HG03095 (cell line): ENCODE measurements at regions not wholly inside any gene's neighbourhood (a gene's known extent, or its start where the extent isn't known, plus 50 kb on each side); places are given as distances from the start of the nearest gene placed in this dataset.
"Not testable (repeated sequence)": the region's sequence is repeated elsewhere in the genome, so short reads cannot be mapped to it uniquely, and the experiment has no call there.

Experiments used
- ATAC-seq: cut with Tn5 transposase; IDR thresholded peaks from one replicate; pipeline ENCODE4 v1.9.1; 2021; ENCODE audit warnings: moderate library complexity; ENCODE audit not compliant: unreplicated experiment

GRCh38 chr11:82225930-82226329, 507.7 kb downstream of the FAM181B start:
- ATAC-seq = no peak

GRCh38 chr11:82225502-82225901, 508.2 kb downstream of the FAM181B start:
- no peak for ATAC-seq

DNA sequence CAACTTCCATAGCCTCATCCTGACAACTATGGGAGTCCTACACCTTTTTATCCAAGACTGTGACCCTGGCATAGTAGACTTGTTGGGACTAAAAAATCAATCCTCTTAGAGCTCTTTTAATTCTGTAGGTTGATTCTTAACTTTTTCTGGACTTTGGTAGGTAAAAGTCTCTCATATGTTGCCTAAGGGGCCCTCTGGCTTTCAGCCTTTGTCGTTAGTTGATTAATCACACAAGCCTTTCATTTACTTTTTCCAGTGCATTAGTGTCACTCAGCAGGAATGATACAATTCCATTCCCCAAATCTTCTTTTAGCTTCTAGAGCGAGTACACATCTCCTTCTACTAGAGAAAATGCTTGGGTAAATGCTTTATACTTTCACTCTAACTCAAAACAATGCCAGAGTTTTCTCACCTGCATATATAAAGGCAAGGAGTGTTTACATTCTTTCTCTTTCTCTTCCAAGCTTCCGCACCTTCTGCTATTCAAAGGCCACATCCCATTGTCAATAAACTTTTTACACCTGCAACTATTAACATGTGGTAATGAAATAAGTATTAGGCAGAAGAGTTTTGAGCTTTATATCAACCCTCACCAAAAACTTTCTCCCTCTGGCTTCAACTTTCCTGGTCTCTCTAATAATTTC, 516.6 kb downstream of the FAM181B start:
- ATAC-seq = no peak

DNA sequence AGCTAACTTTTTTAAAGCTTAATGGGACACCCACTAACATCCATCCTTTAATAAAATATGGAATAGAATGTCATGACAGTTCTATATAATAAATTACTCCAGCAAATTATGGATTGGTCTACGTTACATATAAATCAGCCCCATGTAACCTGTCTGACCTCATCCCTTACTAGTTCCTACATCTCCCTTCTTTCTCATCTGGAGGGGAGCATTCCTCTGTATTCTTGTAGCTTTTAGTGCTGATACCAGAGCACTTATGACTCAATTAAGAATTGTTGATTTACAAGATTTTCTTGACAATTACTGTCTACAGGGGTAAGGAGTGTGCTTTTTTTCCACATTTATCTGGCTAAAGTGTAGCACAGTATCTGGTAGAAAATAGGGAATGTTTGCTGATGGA, 523.7 kb downstream of the FAM181B start:
- ATAC-seq = no peak

DNA sequence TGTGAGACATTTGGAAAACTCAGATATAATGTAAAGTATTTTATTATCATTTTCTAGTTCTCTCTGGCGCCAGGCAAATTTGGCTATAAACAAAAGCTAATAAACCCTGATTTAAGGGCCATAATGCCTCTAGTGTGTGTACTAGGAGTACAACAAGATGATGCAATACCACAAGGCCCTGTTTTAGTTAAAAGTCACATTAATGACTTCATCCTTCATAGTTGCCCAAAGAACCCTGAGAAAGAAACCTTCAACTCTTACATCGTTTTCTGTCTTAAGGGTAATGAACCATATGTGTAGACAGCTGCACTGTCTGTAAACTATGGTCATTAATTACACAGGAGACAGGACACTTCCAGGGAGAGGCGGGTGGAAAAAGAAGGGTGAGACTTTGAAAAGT, 538.4 kb downstream of the FAM181B start:
- no peak for ATAC-seq

GRCh38 chr11:82194521-82194920, 539.1 kb downstream of the FAM181B start:
- ATAC-seq = no peak

DNA sequence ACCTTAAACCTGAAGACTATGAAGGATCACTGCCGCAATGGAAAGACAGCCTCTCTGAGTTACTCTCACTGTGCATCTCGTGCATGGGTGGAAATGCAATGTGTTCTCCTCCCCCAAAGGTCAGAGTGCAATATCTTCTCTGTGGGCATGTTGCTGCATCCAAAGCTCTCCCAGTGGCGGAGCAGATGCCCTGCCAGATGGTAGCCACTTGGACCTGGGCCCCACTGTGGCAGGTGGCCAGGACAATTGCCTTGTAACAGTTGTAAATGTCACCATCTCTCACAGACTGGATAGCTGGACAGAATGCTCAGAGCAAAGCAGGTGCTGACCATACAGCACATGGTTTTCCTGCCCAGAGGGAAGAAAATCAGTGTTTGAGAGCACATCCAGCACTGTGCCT, 542.0 kb downstream of the FAM181B start:
- no peak for ATAC-seq

GRCh38 chr11:82185925-82186324, 547.7 kb downstream of the FAM181B start:
- no peak for ATAC-seq

- ATAC-seq = no peak
These were observed 548.7 kb downstream of the FAM181B start for GRCh38 chr11:82184966-82185365.

DNA sequence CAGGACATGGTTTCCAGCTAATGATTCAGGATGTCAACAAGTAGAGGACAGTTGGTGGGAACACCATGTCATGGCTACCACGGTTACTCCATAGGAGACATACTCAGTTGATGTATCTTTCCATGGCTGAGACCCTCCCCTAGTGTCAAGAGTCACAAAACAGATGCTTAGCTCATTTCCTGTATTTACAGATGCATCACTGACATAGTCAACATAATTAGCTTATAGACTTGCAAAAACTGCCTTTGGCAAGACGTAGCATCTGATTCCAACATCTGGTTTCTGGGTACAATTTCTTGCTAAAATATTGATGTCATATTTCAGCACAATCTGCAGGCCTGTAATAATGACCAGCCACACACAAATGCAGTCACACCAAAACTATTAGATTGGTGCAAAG, 550.3 kb downstream of the FAM181B start:
- ATAC-seq = no peak

DNA sequence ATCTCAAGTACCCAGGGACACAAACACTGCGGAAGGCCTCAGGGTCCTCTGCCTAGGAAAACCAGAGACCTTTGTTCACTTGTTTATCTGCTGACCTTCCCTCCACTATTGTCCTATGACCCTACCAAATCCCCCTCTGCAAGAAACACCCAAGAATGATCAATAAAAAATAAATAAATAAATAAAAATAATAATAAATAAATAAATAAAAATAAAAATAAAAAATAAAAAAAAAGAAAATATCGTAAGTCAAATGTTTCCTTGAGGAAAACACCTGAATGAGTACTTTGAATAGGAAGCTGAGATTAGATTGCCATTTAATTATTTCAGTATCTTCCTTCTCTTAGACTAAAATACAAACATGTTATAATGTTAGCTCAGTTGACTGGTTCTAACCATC, 551.0 kb downstream of the FAM181B start:
- ATAC-seq = not testable (repeated sequence)

GRCh38 chr11:82181796-82182195, 551.9 kb downstream of the FAM181B start:
- ATAC-seq = not testable (repeated sequence)

GRCh38 chr11:82176945-82177344, 556.7 kb downstream of the FAM181B start:
- ATAC-seq = no peak

DNA sequence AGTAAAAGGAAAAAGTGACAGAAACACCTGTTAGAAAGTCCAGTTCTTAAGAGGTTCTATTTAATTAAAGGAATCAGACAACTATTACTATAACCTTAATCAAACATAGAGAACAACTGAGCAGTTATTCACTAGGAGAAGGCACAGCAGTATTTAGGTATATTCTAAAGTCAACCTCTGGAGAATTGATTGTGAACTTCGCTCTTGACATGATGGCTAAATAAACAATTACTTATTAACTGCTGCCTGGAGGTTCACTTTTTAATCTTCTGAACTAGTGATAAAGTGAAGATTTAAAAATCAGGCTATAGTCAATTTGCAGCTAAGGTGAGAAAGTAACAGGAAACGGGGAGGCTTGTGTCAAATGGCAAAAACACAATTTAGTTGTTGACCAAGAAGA, 557.3 kb downstream of the FAM181B start:
- no peak for ATAC-seq

GRCh38 chr11:82174610-82175009, 559.1 kb downstream of the FAM181B start:
- no peak for ATAC-seq

GRCh38 chr11:82146789-82147188, 586.9 kb downstream of the FAM181B start:
- no peak for ATAC-seq

DNA sequence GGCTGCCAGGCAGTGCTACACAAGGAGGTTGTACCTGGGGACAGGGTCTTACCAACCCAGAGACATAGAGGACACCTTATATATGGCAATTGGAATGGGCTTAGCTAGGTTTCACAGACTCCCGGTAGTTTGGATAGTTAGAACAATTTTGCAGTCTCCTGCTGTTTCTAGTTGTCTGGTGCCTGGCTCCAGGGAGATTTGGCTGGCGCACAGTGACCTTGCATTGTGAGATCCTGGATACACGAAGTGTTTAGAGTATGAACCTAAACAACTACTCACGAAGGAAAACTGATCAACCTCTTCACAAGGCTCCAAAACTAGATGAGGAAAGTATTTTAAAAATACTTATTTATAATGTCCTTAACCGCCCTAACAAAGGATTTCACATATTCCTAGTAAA, 614.7 kb downstream of the FAM181B start:
- ATAC-seq = no peak

- ATAC-seq = no peak
These were observed 616.3 kb downstream of the FAM181B start for GRCh38 chr11:82117362-82117761.

- ATAC-seq = no peak
These were observed 628.2 kb downstream of the FAM181B start for GRCh38 chr11:82105331-82105998.

DNA sequence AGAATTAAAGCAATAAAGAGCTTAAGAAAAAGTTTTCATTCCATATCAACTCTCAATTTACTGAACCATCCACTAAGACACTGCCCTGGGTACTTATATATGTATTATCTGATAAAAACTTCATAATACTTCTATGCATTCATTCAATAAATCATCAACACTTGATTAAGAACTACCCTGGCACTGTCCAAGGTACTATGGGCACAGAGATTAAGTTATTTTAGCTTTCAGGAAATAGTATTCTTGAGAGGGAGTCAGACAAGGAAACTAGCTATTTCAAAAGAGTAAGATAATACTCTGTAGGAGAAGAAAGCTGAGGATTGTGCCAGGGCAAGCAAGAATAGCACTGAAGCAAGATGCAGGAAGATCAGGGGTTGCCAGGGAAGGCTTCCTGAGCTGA, 640.8 kb downstream of the FAM181B start:
- ATAC-seq = no peak

DNA sequence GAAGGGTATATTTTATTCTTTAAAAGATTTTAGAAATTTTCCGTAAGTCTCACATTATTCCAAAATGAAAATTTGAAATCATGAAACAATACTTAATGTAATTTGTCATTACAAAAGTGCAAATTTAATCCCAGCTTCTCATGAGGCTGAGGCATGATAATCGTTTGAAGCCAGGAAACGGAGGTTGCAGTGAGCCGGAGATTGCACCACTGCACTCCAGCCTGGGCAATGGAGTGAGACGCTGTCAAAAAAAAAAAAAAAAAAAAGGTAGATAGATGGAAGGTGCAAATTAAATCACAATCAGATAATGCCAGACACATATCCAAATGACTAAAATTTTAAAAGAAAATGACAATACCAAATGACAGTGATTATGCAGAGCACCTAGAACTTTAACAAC, 644.2 kb downstream of the FAM181B start:
- no peak for ATAC-seq

DNA sequence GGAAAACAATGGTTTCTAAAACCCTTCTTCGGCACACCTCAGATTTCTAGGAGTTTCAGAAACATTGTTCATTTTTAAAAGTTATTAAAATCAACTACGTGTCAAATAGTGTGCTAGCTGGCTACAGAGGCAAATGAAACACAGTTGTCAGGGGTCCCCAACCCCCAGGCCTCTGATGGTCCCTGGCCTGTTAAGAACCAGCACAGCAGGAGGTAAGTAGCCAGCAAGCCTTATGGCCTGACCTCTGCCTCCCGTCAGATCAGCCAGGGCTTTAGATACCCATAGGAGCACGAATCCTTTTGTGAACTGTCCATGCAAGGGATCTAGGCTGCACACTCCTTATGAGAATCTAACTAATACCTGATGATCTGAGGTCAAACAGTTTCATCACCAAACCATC, 648.2 kb downstream of the FAM181B start:
- ATAC-seq = no peak

- ATAC-seq = no peak
These were observed 650.7 kb downstream of the FAM181B start for GRCh38 chr11:82082976-82083375.
